HL-60/S4 treated with retinoic acid at 250 ng/mL for 4 days and 3 days (cell line): ENCODE measurements at regions not wholly inside any gene's neighbourhood (a gene's known extent, or its start where the extent isn't known, plus 50 kb on each side); places are given as distances from the start of the nearest gene placed in this dataset.

Experiments
- in situ Hi-C: fragments of 300-500 bp; cut with MboI; formaldehyde crosslinking; loops from 2 replicates; pipeline ENCODE4 v1.7.0; 2022; ENCODE audit warnings: low sequenced_read_pairs

DNA sequence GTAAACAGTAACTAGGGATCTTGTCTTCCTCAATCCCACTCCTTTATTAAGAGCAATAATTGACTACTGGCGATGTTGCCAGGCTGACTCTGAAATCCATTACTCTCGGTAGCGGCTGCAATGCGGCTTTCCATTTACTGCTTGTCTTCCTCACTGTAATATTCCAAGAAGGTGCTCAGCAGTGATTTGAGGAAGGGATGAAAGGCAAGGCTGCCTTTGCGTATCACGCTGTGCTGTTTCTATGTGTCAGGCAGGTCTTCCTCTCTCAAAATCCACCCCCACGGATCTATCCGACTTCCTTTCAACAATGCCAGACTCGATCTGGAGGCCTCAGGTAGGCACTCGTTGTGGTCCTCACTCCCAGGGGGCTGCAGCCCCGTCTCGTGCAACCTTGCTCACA lies 261.4 kb upstream of the CDH4 start:
- in situ Hi-C loops: no loop called here

DNA sequence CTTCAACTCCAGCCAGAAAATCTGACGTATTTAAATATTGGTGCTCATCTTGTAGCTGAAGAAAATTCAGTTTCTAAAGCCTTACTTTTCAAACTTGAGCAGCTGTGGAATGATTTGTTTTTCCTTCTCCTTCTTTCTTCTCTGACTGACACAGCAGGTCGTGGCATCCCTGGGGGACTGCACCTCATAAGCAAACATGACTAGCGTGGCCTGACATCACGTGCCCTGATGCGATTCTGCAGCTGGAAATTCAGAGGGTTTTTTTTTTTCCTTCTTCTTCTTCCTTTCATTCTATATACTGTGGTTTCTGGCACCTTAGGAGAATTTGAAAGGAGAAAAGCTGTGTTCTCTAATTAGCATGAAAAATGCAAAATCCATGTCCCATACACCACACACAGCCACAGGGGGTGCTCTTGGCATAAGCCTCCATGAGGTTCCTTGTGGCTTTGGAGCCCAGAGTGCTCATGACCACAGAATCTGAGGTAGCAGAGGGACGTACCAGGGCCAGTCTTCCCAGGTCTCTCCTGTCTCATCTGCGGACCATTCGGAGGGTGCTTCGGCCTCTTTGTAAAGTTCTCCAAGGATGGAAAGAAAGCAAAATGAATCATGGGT lies 258.5 kb upstream of the CDH4 start:
- in situ Hi-C loops: no loop called here

DNA sequence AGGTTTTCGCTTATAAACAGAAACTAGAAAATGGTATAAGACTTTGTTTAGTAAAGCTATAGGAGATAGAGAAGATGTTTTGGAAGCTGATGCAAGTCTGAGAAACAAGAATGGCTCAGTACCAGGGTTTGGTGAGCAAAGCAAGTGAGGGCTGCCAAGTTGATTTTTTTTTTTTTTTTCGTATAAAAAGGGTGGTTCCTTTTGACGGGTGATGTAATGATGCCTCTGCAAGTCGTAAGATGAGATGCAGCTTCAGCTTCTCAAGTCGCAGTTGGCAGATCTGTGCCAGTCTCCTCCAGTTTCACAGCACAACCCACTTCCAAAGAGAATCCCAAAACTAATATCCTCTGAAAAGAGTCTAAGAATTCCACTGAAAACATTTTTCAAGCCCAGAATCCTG lies 252.8 kb upstream of the CDH4 start:
- in situ Hi-C loops: no loop called here

DNA sequence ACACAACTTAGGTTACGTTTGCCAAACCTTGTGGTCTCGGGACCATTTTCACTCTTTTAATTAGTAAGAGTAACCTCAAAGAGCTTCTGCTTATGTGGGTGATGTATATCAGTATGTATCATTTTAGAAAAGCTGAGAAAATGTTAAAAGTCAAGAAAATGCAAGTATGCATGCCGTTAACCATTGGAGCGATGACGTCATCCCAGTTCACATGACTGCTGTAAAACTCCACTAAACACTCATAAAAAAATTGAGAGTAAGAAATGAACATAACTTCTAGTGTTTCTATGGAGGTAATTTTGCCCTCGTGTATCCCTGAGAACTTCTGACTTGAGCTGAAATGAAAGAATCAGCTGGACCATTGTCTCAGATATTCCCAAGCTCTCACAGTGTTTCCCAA lies 250.0 kb upstream of the CDH4 start:
- in situ Hi-C loops: no loop called here

DNA sequence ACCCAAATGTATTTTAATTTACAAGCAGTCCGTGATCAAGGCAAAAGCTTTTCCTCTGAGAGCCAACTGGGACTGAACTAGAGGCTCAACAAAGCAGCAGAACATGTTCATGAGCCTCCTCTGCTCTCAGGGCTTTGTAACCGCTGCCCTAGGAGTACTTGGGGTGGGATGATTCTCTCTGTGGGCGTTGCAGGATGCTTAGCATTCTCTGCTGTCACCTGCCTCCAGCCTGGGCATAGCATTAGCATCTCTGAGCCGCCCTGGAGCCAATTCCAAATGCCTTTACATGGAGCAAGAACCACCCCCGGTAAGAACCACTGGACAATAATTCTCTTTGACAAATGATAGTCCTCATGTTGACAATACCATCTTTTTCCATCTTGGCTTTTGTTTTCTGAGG lies 237.6 kb upstream of the CDH4 start:
- in situ Hi-C loops: no loop called here

DNA sequence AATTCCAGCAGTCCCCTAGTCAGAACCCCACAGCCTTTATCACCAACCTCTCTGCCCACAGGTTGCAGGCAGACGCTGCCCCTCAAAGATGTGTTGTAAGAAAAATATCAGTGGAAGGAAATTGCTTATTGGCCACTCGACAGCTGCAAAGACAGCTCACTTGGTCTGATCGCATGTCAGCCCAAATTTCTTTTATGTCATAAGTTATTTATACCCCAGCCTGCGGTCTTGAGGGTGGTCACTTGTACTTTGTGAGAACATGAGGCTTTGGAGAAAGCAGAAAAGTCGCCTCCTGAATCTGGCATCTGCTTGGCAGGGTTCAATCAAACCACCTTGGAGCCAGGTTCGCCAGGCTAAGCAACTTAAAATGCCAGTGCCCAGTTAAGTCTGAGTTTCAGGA lies 236.5 kb upstream of the CDH4 start:
- in situ Hi-C loops: no loop called here

DNA sequence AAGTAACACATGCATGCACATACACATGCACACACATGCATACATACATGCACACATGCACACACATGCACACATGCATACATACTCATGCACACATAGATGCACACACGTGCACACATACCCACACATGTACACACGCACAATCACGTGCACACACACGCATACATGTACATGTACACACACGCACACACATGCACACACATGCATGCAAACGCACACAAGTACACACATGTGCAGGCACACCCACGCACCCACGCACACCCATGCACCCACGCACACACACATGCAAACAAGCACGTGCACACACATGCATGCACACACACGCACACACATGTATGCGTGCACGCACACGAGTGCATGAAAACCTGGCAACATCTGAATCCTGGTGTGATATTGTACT lies 232.7 kb upstream of the CDH4 start:
- in situ Hi-C loops: no loop called here

DNA sequence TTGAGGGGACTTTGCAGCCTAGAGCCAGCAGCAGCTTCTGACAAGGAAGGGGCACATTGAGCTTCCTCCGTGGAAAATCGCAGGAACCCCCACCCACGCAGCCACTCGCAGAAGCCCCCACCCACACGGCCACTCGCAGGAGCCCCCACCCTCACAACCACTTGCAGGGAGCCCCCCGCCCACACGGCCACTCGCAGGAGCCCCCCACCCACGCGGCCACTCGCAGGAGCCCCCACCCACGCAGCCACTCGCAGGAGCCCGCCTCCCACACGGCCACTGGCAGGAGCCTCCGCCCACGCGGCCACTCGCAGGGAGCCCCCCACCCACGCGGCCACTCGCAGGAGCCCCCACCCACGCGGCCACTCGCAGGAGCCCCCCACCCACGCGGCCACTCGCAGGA lies 228.4 kb upstream of the CDH4 start:
- in situ Hi-C loops: no loop called here

DNA sequence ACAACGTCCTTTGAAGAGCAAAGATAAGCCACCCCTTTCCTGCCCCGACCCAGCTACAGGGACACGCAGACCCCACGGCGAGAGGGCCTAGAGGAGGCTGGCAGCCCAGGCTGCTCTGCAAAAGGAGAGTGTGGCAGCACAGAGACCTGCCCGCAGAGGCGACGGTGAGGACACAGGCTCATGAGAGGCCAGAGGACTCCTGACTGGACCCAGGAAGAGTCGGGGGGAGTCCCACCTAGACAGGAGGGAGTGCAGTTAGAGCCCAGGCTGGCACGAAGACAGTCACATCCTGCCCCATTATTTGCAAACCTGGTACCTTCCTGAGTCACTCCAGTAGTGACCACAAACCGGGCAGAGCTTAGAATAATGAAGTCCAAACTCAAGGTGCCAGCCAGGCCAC lies 227.7 kb upstream of the CDH4 start:
- in situ Hi-C loops: no loop called here

DNA sequence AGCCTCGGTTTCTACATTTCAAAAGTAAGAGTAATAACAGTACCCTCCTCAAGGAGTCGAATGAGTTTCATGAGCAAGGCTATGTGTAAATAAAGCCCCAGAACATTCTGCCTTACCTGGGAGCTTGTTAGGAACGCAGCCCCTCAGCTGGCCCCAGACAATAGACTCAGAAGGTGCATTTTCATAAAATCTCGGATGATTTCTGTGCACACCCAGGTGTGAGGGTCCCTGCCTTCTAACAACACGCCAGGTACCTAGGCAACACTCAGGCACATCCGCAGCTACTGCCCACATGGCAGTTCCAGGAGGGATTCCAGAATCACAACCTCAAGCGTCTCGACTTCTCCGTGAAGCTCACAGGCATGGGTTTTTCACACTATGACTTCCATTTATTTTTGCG lies 226.5 kb upstream of the CDH4 start:
- in situ Hi-C loops: no loop called here

DNA sequence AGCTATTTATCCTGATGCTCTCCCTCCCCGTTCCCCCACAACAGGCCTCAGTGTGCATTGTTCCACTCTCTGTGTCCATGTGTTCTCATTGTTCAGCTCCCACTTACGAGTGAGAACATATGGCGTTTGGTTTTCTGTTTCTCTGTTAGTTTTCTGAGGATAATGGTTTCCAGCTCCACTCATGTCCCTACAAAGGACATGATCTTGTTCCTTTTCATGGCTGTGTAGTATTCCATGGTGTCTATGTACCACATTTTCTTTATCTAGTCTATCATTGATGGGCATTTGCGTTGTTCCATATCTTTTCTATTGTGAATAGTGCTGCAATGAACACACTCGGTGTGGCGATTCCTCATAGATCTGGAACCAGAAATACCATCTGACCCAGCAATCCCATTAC lies 225.9 kb upstream of the CDH4 start:
- in situ Hi-C loops: no loop called here

DNA sequence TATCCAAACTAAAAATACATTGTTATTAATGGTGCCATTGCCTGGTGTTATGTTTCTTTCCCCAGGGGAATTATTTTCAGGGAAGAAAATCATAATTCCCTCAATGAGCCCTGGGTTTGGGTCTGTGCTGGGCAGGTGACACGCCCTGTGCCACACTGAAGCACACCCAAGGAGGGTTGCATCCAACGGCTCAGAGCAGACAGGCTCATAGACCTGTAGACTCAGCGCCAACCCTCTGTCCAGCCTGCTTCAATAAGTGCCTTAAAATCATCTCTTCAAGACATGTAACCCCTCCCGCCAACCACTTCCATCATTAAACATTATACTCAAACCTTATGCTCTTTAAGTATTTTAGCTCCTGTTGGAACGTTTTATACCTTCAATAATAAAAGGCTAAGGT lies 225.3 kb upstream of the CDH4 start:
- in situ Hi-C loops: no loop called here

DNA sequence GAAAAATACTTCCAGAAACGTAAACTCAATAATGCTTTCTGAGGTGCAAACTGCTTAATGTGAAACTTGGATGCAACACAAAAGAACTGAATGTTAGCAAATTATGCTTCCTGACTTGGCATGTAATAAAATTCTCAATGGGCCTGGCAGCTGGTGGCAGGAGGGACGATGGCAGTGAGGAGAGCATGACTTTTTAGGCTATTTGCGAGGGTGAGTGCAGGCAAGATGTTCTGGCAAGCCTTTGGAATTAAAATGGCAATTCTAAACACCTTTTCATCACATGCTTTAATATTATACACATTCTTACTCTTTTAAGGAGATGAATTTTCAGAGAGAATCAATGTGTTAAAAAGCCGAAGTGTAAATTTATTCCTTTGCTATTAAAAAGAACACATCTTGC lies 224.8 kb upstream of the CDH4 start:
- in situ Hi-C loops: no loop called here

DNA sequence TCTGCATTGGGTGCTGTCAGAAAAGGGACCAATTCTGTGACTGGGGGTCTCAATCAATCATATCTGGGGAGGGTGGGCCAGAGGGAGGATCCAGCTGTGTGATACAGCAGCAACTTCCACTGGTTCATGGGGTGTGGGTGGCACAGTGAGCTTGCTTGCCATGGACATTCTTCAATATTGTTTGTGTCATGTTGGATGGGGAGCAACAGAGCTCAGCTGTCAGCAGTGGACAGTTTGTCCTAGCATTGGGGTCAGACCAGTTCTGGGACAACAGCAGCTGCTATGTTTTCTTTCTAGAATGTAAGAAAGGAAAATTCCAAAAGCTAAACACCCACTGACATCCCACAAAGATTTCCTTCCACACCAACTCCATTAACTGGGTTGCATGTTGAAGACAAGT lies 221.9 kb upstream of the CDH4 start:
- in situ Hi-C loops: no loop called here

DNA sequence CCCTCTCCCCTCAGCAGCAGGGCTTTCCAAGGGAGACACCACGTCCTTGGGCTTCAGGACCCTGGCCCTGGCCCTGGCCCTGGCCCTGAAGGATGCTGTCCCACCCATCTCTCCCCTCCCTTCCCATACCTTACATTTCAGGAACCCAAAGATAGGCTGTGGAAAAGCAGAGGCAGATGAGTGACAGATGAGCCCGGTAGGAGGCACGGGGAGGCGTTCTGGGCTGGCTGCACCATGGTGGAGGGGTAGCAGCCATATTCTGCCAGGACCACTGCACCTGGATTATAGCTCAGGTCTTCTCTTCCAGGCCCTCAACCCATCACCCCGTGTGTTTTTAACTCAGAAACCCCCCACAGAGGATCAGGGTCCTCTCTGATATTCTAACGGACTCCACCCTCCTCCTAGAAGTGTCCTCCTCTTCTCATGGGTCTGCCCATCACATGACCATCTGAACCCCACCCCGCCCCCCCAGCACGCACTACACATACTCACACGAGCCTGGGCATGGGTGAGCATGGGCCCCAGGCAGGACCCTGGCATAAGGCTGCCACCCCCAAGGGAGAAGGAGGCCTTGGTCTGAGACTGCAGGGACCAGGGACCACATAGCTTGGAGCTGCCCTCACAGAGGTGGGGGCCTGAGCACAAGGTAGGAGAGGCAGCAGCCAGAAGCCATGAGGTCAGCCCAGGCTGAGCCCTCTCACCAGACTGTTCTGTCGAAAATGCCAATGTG lies 220.8 kb upstream of the CDH4 start:
- in situ Hi-C loops: no loop called here

DNA sequence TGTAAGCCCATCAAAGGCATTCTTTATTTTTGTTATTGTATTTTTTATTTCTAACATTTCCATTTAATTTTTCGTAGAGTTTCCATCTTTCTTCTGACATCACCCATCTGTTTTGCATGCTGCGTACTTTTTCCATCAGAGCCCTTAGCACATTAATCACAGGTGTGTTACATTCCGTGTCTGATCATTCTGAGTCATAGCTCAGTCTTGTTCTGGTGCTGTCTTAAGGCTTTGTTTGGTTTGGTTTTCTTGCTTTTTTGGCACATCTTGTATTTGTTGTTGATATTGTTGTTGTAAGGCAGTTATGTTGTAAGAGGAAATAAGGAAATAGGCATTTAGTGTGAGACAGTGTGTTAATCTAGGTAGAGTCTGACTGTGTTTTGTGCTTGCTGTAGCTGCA lies 214.6 kb upstream of the CDH4 start:
- in situ Hi-C loops: no loop called here

DNA sequence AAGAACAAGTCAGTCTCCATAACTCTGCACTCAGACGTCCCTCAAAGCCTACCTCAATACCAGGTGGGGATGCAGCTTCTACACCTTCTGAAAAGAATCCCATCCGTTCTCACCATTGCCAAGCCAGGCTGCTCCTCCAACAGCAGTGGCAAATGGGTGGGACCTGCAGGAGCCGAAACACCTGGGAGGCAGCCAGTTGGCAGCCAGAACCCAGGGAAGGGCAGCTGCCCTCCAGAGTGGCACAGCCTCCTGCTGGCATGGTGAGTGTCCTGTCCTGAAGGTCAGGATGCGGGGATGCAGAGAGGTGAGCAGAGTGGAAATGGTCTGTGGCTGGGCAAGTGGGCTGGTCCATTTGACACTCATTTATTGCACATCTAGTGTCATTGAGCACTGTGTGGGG lies 210.6 kb upstream of the CDH4 start:
- in situ Hi-C loops: no loop called here

DNA sequence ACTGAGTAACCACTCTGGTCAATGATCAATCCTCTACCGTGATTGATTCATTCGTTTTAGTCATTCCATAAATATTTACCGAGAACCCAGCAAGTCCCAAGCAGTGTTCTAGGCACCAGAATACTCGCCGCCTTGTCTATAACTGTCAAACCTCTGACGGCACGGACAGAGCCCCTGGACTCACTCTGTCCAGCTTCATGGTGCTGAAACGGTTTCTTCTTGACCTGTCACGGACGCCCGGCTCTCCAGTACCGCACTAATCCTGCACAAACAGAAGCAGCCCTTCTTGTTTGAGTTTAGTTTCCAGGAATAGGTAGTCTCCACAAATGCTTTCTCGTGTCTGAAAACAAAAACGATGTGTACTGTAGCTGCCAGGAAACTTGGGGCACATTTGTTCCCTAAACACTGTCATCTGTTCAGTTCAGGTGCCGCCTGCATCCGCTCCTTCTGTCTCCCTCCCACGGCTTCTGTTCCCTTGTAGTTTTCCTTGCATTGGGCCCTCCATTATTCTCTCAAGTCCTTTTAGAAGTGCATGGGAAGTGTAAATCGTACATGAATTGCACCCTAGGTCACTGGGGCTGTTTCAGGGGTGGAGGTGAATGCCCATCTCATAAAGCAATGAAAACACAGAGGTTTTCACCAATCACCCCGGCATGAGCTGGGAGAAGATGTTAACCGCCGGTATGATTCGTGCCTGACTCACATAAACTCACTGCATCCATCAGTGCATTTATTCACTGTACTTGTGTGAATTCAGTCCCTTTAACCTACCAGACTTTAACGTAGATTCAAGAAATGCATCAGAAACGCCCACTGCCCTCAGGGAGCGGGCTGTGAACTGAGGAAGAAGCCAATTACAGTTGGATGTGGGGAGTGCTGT lies 209.3 kb upstream of the CDH4 start:
- in situ Hi-C loops: no loop called here

DNA sequence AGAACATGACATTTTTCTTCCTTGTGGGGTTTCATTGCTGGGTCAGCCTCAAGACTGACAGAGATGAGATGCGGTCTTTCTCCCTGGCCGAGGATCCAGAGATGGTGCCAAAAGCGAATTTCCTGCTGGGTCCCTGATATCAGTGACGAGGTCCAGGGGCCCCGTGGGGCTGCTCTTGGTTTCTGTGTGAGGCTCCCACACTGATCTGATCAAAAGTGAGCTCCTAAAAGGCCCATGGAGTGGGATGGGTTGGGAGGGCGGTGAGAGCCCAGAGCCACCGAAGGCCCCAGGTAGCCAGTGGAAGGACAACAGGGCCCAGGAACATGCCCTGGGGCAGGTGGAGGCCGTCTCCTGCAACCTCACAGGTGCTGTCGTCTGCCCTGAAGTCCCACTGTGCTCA lies 208.4 kb upstream of the CDH4 start:
- in situ Hi-C loops: no loop called here

DNA sequence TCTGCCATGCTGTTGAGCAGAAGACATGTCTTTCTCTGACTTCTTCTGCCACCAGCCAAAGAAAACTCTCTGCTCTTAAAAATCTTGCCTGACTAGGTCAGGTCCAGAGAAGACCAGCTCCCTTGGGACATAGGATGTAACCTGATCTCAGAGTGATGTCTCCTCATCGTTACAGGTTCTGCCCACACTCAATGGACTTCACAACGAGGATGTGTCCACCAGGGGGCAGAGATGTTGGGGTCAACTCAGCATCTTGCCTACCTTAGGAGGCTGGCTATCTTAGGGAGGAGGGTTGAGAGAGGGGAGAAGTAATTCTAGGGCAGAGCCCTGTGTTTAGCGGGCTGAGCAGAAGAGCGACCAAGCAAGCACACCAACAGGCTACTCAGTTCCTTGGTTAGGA lies 207.6 kb upstream of the CDH4 start:
- in situ Hi-C loops: no loop called here

DNA sequence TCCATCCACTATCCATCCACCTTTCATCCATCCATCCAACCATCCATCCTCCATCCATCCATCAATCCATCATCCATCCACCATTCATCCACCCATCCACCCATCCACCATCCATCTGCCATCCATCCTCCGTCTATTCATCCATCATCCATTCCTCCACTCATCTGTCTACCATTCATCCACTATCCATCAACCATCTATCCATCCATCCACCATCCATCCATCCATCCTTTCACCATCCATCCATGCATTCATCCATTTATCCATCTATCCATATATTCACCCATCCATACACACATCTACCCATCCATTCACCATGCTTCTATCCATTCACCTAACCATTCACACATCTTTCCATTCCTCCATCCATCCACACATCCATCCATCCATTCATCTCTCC lies 207.0 kb upstream of the CDH4 start:
- in situ Hi-C loops: no loop called here
